Pancreas (tissue), 10 donors: ENCODE measurements at regions not wholly inside any gene's neighbourhood (a gene's known extent, or its start where the extent isn't known, plus 50 kb on each side); places are given as distances from the start of the nearest gene placed in this dataset.

Source experiments
- ATAC-seq, 4 donors: fragments of 200-7000 bp; cut with Tn5 transposase; one replicate each; pipeline versions ENCODE4 v1.8.0 to v1.9.1; 2020; ENCODE audit warnings: mild to moderate bottlenecking in 4 of 4, moderate library complexity in 4 of 4
- DNase-seq, 6 donors: peaks; one replicate each; pipeline ENCODE4 v3.0.0-alpha.2; 2020
- FAIRE-seq: peaks from 2 replicates; lab custom pipeline; 2012; peaks lifted over from hg19 to GRCh38; lab: Jason Lieb, UNC
- H3K27ac ChIP-seq, 4 donors: fragments of 200-600 bp; sonication (generic); 1 replicate in 3 of 4; 2 replicates in 1 of 4; pipeline versions ENCODE4 v1.5.0 to v1.8.0; 2020
- H3K27me3 ChIP-seq, 4 donors: fragments of 200-600 bp; one replicate each; pipeline ENCODE4 v1.8.0; 2021
- H3K36me3 ChIP-seq, 3 donors: fragments of 200-600 bp; sonication (generic) in 1 of 3; one replicate each; pipeline versions ENCODE4 v1.5.0 to v1.8.0; 2020 to 2021
- H3K4me1 ChIP-seq, 3 donors: fragments of 200-600 bp; one replicate each; pipeline ENCODE4 v1.8.0; 2021
- H3K4me3 ChIP-seq, 4 donors: fragments of 200-600 bp; sonication (generic) in 2 of 4; one replicate each; pipeline versions ENCODE4 v1.5.0 to v1.8.0; 2020 to 2021
- H3K9me3 ChIP-seq, 4 donors: fragments of 200-600 bp; one replicate each; pipeline ENCODE4 v1.8.0; 2021
- CTCF ChIP-seq, 4 donors: fragments of 200-600 bp; sonication (generic) in 3 of 4; IDR thresholded peaks; one replicate each; pipeline versions ENCODE4 v1.5.0 to v1.8.0; 2021; ENCODE audit warnings: antibody characterized with exemption in 4 of 4
- WGBS, 2 donors: extraction: QIAGEN DNeasy Blood & Tissue Kit; methylation state at CpG; one replicate each; pipeline ENCODE4 v1.1.7; 2013; 5-methylcytosine and 5-hydroxymethylcytosine counted together
- intact Hi-C, 3 donors: fragments of 100-400 bp; cut with DNase I; formaldehyde crosslinking; loops; one replicate each; pipeline versions ENCODE4 v1.11.1 to v1.14.2; 2022
- donor health status: healthy with polysubstance abuse.
- donor health status: DM: no; HTN: no; CAD: no; lungs with moderate emphysema.
- donor health status: DM: no; HTN: no; CAD: no.
- donor health status: control.
- donor health status: control.
- donor health status: Bipolar disorder and iron deficiency.
- donor health status: DM: yes; HTN: yes; CAD: no.
- donor health status: DM: no; HTN: no; CAD: no.
- donor health status: DM: no; HTN: no; CAD: no.
- donor health status: DM: yes; HTN: yes; CAD: no.

- H3K4me1 ChIP-seq: no peaks in the 10 kb centered on the region
- no peak overlapping the region for H3K4me3 ChIP-seq
- no peak for ATAC-seq
- no peak overlapping the region for H3K27ac ChIP-seq
- no peaks in the 10 kb centered on the region for H3K9me3 ChIP-seq
- H3K36me3 ChIP-seq: no peaks in the 10 kb centered on the region
- no peak for DNase-seq
- no peak for TF ChIP-seq CTCF (IDR thresholded peaks at IDR 0.05)
- H3K27me3 ChIP-seq: no peaks in the 10 kb centered on the region
- WGBS, 2 donors: 41 to 45% methylated on average over 2 of the region's 2 CpGs
- no peak for FAIRE-seq
- intact Hi-C loops: no loop called here
Measured at GRCh38 chr10:57098146-57098545, 737.1 kb upstream of the ZWINT start.

GRCh38 chr10:57096044-57096443 lies 735.0 kb upstream of the ZWINT start:
- FAIRE-seq (no peak), DNase-seq (peak in 1 of 6 donors; percentile 20), ATAC-seq (no peak)
- Histone ChIP-seq H3K9me3 (no peaks in the 10 kb centered on the region), H3K4me3 (no peak overlapping the region), H3K4me1 (no peaks in the 10 kb centered on the region), H3K36me3 (no peaks in the 10 kb centered on the region), H3K27ac (no peak overlapping the region), H3K27me3 (no peaks in the 10 kb centered on the region)
- WGBS, 2 donors: 75 to 90% methylated on average over 3 of the region's 3 CpGs
- intact Hi-C loops: no loop called here
- no peak for TF ChIP-seq CTCF (IDR thresholded peaks at IDR 0.05)

DNA sequence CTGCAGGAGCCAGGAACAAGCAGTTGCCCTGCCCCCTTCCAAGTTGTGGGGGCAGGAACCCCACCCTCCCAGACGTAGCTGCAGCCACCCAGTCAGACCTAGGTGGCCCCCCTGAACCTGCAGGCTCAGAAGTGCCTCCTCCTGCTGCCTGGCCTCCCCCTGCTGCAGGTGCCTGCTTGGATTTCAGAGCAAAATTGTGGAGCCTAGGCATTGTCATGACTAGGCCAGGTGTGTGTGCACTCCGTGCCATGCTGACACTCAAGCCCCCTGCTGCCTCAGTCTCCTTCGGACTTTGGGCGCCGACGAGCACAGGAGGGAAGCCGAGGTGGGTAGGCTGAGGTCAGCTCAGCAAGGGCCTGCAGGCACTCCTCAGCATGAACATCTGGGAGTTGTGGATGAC lies 733.9 kb upstream of the ZWINT start:
- Histone ChIP-seq H3K9me3 (no peaks in the 10 kb centered on the region), H3K4me1 (no peaks in the 10 kb centered on the region), H3K36me3 (no peaks in the 10 kb centered on the region), H3K4me3 (no peak overlapping the region), H3K27ac (no peak overlapping the region), H3K27me3 (no peaks in the 10 kb centered on the region)
- FAIRE-seq: no peak
- intact Hi-C loops: no loop called here
- DNase-seq: peak in 1 of 6 donors; percentile 34
- no peak for ATAC-seq
- no peak for TF ChIP-seq CTCF (IDR thresholded peaks at IDR 0.05)
- 76 to 83% methylated on average over 7 of the region's 7 CpGs for WGBS, 2 donors

DNA sequence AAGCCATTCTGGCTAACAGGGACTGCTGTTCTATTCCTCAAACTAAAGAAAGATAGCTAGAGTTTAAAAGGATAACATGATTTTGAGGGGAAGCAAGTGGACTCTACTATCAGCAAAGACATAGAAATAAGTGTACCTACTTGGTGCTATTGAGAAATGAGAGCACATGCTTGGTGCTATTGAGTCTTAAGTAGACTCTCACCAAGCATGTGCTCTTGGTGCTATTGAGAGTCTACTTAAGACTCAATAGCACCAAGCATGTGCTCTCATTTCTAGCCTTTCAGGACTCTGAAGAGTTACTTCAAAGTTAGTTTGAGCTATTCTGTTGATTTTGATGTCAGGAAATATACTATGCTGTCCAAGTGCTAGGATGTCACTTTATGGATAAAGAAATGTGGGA lies 733.0 kb upstream of the ZWINT start:
- Histone ChIP-seq H3K9me3 (no peaks in the 10 kb centered on the region), H3K27ac (no peak overlapping the region), H3K4me3 (no peak overlapping the region), H3K4me1 (no peaks in the 10 kb centered on the region), H3K36me3 (no peaks in the 10 kb centered on the region), H3K27me3 (no peaks in the 10 kb centered on the region)
- FAIRE-seq: no peak
- no peak for TF ChIP-seq CTCF (IDR thresholded peaks at IDR 0.05)
- intact Hi-C loops: no loop called here
- DNase-seq: no peak
- no peak for ATAC-seq

DNA sequence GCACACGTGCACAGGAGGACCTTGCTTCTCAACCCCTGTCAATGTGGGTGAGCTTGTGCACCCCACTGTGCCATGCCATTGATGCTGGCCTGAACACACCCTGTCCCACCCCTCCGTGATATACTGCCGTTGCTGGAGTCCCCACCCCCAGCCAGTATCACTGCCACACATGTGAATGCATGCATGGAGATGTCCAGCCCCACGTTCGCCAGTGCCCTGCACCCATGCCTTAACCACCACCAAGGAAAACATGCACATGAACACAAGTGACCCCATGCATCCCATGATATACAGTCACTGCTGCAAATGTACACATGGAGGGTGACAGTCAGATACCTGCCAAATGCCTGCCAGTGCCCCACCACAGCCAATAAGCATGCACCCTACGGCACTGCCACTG lies 692.5 kb upstream of the ZWINT start:
- no peak for FAIRE-seq
- TF ChIP-seq CTCF (IDR thresholded peaks at IDR 0.05): no peak
- intact Hi-C loops: no loop called here
- no peak for ATAC-seq
- 59 to 77% methylated on average over 6 of the region's 6 CpGs for WGBS, 2 donors
- H3K4me3 ChIP-seq: no peak overlapping the region
- no peaks in the 10 kb centered on the region for H3K4me1 ChIP-seq
- no peak overlapping the region for H3K27ac ChIP-seq
- H3K27me3 ChIP-seq: no peaks in the 10 kb centered on the region
- H3K9me3 ChIP-seq: no peaks in the 10 kb centered on the region
- DNase-seq: peak in 1 of 6 donors; percentile 20
- no peaks in the 10 kb centered on the region for H3K36me3 ChIP-seq
